ENCODE measurements at regions not wholly inside any gene's neighbourhood (a gene's known extent, or its start where the extent isn't known, plus 50 kb on each side); places are given as distances from the start of the nearest gene placed in this dataset.

DNA sequence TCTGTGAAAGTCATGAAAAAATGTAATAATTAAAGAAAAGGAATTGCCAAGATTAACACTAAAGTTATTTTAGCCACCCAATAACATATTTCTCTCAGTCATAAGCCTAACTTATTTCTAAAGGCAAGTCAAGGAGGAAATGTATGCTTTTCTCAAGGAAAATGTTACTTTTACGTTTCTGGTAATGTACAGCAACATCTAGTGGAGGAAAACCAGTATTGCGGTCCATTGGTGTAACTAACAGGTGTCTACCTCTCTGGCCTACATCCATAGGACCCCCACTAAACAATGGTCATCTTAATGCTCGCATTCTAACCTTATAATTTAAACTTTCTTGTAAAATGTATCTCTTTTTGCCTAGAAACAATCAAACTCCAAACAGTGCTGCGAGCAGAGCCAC is 437.5 kb downstream of the KIF20B start:
- Histone ChIP-seq H3K36me3 (no peaks in the 10 kb centered on the region), H3K4me3 (no peak overlapping the region), H3K27me3 (no peaks in the 10 kb centered on the region), H3K27ac (no peak overlapping the region), H3K9me3 (peaks cover 18 to 59% (median 51%) of the 10 kb centered on the region in 4 donors), H3K4me1 (no peaks in the 10 kb centered on the region)
- TF ChIP-seq CTCF (IDR thresholded peaks at IDR 0.05) (peak in 1 of 7 experiments; percentile 12), POLR2AphosphoS5 (IDR thresholded peaks at IDR 0.05) (no peak)
- DNase-seq, result no peak
- 70 to 82% (median 76%) methylated on average over 4 of the region's 4 CpGs for WGBS, 5 donors
- intact Hi-C loops (cut with DNase I; ENCODE audit: low total_unique reads), result no loop called here

GRCh38 chr10:90141791-90142190 is 440.4 kb downstream of the KIF20B start:
- H3K4me3 ChIP-seq, result no peak overlapping the region
- 40 to 62% (median 41%) methylated on average over 1 of the region's 1 CpG for WGBS, 5 donors

DNA sequence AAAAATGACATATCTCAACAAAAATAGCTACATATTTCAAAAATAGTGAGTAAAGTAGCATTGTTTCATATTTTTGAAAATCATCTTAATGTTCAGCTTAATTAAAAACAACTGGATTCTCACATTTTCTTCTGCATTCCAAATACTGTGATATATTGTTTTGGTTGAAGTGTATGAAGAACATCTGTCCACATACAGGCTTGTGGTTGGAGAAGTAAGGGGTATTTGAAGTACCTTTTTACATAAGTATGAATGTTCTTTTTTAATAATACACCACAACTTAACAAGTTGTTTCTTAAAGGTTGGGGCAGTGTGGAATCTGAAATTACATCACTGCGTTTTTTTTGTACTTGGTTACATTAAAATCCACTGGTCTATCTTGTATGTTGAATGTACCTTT is 442.5 kb downstream of the KIF20B start:
- intact Hi-C loops (cut with DNase I; ENCODE audit: low total_unique reads), result no loop called here
- WGBS, 5 donors, result 86 to 97% (median 91%) methylated on average over 1 of the region's 1 CpG
- Histone ChIP-seq H3K4me1 (no peaks in the 10 kb centered on the region), H3K27ac (no peak overlapping the region), H3K9me3 (peaks cover 0 to 12% (median 10%) of the 10 kb centered on the region in 4 donors), H3K27me3 (no peaks in the 10 kb centered on the region), H3K36me3 (no peaks in the 10 kb centered on the region), H3K4me3 (no peak overlapping the region)
- no peak for DNase-seq
- TF ChIP-seq EP300 (IDR thresholded peaks at IDR 0.05), result no peak
- TF ChIP-seq POLR2A (IDR thresholded peaks at IDR 0.05), result no peak
- TF ChIP-seq CTCF (IDR thresholded peaks at IDR 0.05), result no peak
- TF ChIP-seq POLR2AphosphoS5 (IDR thresholded peaks at IDR 0.05), result no peak

More at GRCh38 chr10:90141791-90142190, 440.4 kb downstream of the KIF20B start:
- intact Hi-C loops (cut with DNase I; ENCODE audit: low total_unique reads), result no loop called here
- Histone ChIP-seq H3K4me1 (no peaks in the 10 kb centered on the region), H3K27me3 (no peaks in the 10 kb centered on the region), H3K9me3 (peaks cover 6 to 31% (median 28%) of the 10 kb centered on the region in 4 donors), H3K36me3 (no peaks in the 10 kb centered on the region), H3K27ac (no peak overlapping the region)
- no peak for DNase-seq
- TF ChIP-seq POLR2AphosphoS5 (IDR thresholded peaks at IDR 0.05) (no peak), POLR2A (IDR thresholded peaks at IDR 0.05) (no peak), EP300 (IDR thresholded peaks at IDR 0.05) (no peak), CTCF (IDR thresholded peaks at IDR 0.05) (no peak)

GRCh38 chr10:90148116-90148855 is 446.9 kb downstream of the KIF20B start:
- H3K4me3 ChIP-seq, result no peak overlapping the region
- TF ChIP-seq CTCF (IDR thresholded peaks at IDR 0.05) (peak in 1 of 7 experiments; percentile 15), POLR2AphosphoS5 (IDR thresholded peaks at IDR 0.05) (no peak)
- intact Hi-C loops (cut with DNase I; ENCODE audit: low total_unique reads), result no loop called here
- no peaks in the 10 kb centered on the region for H3K9me3 ChIP-seq
- H3K4me1 ChIP-seq, result no peaks in the 10 kb centered on the region
- no peaks in the 10 kb centered on the region for H3K27me3 ChIP-seq
- 62 to 75% (median 68%) methylated on average over 6 of the region's 6 CpGs for WGBS, 5 donors
- DNase-seq, result peak in 1 of 2 donors; percentile 40
- H3K36me3 ChIP-seq, result no peaks in the 10 kb centered on the region
- no peak overlapping the region for H3K27ac ChIP-seq
